G401.6 (cell line): ENCODE measurements at regions not wholly inside any gene's neighbourhood (a gene's known extent, or its start where the extent isn't known, plus 50 kb on each side); places are given as distances from the start of the nearest gene placed in this dataset.
"Not testable (repeated sequence)": the region's sequence is repeated elsewhere in the genome, so short reads cannot be mapped to it uniquely, and the experiment has no call there.

ENCODE experiments used
- FAIRE-seq: peaks from 2 replicates; lab custom pipeline; 2012; peaks lifted over from hg19 to GRCh38; lab: Jason Lieb, UNC

GRCh38 chr5:174559141-174559540 is 165.2 kb upstream of the MSX2 start:
- FAIRE-seq = no peak

GRCh38 chr5:174559566-174560090 is 164.8 kb upstream of the MSX2 start:
- no peak for FAIRE-seq

GRCh38 chr5:174560861-174561260 is 163.5 kb upstream of the MSX2 start:
- no peak for FAIRE-seq

GRCh38 chr5:174563040-174563439 is 161.3 kb upstream of the MSX2 start:
- FAIRE-seq = not testable (repeated sequence)

- FAIRE-seq = no peak
Observed at GRCh38 chr5:174563899-174564298, 160.5 kb upstream of the MSX2 start.

- FAIRE-seq = no peak
Observed at GRCh38 chr5:174567506-174568141, 156.8 kb upstream of the MSX2 start.

GRCh38 chr5:174570662-174571061 is 153.7 kb upstream of the MSX2 start:
- FAIRE-seq = no peak

- no peak for FAIRE-seq
Observed at GRCh38 chr5:174571662-174572397, 152.6 kb upstream of the MSX2 start.

- FAIRE-seq = no peak
Observed at GRCh38 chr5:174572591-174572990, 151.8 kb upstream of the MSX2 start.

- FAIRE-seq = no peak
Observed at GRCh38 chr5:174573221-174573994, 151.0 kb upstream of the MSX2 start.

GRCh38 chr5:174575043-174575442 is 149.3 kb upstream of the MSX2 start:
- no peak for FAIRE-seq

- no peak for FAIRE-seq
Observed at GRCh38 chr5:174576042-174576441, 148.3 kb upstream of the MSX2 start.

GRCh38 chr5:174581479-174581878 is 142.9 kb upstream of the MSX2 start:
- no peak for FAIRE-seq

- no peak for FAIRE-seq
Observed at GRCh38 chr5:174581894-174582293, 142.5 kb upstream of the MSX2 start.

- no peak for FAIRE-seq
Observed at GRCh38 chr5:174583071-174583470, 141.3 kb upstream of the MSX2 start.

- FAIRE-seq = no peak
Observed at GRCh38 chr5:174585472-174585871, 138.9 kb upstream of the MSX2 start.

GRCh38 chr5:174586163-174586562 is 138.2 kb upstream of the MSX2 start:
- not testable (repeated sequence) for FAIRE-seq

GRCh38 chr5:174589011-174589410 is 135.4 kb upstream of the MSX2 start:
- FAIRE-seq = no peak

- no peak for FAIRE-seq
Observed at GRCh38 chr5:174589599-174589998, 134.8 kb upstream of the MSX2 start.

GRCh38 chr5:174590820-174591219 is 133.6 kb upstream of the MSX2 start:
- FAIRE-seq = no peak

GRCh38 chr5:174596429-174596828 is 128.0 kb upstream of the MSX2 start:
- FAIRE-seq = no peak

GRCh38 chr5:174599992-174600391 is 124.4 kb upstream of the MSX2 start:
- FAIRE-seq = no peak

GRCh38 chr5:174601946-174602345 is 122.4 kb upstream of the MSX2 start:
- FAIRE-seq = no peak
